ENCODE measurements at regions not wholly inside any gene's neighbourhood (a gene's known extent, or its start where the extent isn't known, plus 50 kb on each side); places are given as distances from the start of the nearest gene placed in this dataset.
"Not testable (repeated sequence)": the region's sequence is repeated elsewhere in the genome, so short reads cannot be mapped to it uniquely, and the experiment has no call there.

GRCh38 chr13:48851707-48852106 lies 124.0 kb upstream of the FNDC3A start:
- DNase-seq = no peak

DNA sequence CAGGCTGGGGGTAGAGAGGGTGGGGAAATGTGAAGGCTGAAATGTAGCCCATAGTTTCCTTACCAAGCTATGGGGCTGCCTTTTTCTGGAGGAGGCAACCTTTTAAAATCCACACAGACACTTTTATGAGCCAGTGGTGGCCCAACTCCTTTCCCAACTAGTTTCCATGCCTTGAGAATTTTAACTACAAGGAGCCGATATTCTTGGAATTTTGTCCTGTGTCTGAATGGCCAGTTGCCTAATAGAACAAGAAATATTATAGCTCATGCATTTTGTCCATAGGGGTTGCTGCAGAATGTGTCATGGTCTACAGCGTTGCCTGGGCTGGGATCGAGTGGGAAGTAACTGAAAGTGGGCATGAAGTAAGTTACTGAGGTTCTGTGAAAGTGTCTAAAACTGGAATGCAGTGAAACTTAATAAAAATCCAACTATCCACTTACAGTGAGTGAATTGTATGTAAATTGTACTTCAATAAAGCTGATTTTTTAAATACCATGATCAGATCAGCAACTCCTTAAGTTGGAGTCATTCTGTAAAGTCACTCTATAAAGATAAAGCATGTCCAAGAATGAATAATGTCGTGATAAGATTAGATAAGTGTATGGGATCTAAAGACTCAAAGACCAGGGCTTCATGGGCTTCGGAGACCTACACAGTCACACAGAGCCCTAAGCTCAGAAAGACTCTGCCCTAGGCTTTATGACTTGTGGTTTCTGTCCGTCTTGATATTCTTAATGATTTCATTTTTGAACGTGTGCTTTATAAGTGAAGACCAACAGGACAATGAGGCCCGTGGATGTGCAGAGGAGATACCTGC lies 122.6 kb upstream of the FNDC3A start:
- DNase-seq = no peak

DNA sequence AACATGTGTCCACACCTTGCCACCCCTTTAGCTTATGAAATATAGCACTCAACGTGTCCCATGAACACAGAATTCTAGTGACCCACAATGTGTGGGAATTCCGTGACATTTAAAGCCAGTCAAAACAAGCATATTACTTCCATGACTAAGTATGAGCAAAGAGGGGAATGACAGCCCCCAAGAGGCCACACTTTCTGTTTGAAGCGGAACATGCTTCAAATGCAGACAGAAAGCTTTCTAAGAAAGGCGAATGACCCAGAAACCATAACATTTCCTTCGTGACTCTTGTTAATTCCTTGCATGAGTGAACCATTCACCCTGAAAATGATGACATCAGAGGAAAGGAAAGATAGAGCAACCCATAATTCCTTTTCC lies 122.0 kb upstream of the FNDC3A start:
- DNase-seq = no peak

DNA sequence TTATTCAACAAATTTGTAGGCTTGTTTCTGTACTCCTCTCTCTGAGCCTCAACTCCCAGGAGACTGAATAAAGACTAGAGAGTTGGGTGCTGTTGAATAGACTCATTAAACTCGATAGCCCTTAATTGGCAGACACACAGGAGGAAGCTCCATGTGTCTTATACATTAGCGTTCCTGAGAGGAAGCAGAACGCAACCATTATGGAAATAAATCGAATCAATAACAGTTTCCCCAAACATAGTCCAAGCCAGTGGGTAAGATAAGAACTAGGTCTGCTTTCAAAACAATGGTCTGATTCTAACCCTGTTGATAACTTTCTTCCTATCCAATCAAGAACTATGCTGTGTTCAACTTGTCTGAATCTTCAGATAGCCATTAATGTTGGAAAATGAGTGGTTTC lies 118.1 kb upstream of the FNDC3A start:
- DNase-seq = no peak

- DNase-seq = no peak
Measured at GRCh38 chr13:48858122-48858902, 117.4 kb upstream of the FNDC3A start.

GRCh38 chr13:48859272-48860105 lies 116.2 kb upstream of the FNDC3A start:
- DNase-seq = no peak

DNA sequence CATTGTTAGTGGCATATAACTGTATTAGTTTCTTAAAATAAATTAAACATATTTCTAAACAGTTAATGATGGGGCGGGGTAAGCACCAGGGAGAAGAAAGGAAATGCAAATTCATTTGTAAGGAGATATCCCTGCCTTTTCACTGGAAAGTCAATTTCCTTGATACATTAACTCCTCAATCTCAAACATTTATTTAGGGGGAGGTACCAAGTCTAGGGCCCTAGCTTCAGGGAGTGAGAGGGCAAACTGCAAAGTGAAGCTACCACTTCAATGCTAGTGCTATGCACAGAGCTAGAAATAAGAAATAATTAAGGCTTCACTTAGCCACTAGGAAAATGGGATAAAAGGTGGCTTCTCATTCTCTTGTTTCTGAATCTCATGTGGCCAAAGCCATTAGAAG lies 115.3 kb upstream of the FNDC3A start:
- no peak for DNase-seq

DNA sequence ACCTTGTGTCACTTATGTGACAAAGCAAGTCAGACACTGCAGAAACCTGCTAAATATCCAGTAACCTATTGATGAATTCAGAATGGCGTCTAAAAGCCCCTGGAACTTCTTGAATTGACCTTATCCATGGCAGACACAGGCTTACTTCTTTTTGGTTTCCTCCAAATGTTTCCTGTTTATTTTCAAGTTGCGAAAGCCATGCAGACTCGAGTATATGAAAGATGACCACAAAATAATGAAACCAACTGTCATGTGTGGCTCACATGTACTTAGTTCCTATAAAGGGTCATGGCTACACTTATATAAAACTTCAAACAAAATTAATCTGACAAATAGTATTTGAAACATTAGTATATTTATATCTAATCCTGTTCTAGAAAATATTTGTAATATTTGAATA lies 113.1 kb upstream of the FNDC3A start:
- DNase-seq = no peak

DNA sequence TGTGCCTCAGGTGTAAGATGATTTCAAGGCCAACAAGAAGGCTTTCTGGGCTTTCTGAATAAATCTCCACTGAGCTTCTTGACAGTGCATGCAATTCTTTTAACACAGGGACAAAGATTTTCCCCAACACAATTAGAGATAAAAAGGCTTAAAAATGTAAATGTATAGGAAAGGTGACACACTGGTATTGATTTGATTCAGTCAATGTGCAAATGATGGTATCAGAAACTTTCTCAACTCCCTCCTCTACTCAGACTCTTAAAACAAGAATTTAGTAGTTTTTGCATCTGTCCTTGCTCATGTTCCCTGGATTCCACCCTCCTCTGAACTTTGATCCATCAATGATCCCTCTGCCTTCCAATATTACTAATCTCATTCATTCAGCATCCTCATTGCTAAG lies 111.6 kb upstream of the FNDC3A start:
- DNase-seq = no peak

DNA sequence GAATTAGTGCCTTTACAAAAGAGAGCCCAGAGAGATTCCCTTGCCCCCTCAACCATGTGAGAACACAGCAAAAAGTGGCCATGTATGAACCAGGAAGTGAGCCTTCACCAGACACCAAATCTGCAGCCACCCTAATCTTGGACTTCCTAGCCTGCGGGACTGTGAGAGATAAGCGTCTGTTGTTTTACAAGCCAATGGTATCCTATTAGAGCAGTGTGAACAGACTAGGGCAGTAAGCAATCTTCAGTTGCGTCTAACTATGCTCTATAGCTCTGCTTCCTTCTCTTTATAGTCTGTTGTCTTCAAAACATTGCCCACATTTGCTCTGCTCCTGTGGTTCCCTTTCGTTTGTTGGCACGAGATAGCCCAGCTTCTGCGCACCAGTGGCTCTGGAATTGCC lies 109.5 kb upstream of the FNDC3A start:
- DNase-seq = no peak

GRCh38 chr13:48873081-48873480 lies 102.6 kb upstream of the FNDC3A start:
- no peak for DNase-seq

- DNase-seq = no peak
Measured at GRCh38 chr13:48873587-48873986, 102.1 kb upstream of the FNDC3A start.

DNA sequence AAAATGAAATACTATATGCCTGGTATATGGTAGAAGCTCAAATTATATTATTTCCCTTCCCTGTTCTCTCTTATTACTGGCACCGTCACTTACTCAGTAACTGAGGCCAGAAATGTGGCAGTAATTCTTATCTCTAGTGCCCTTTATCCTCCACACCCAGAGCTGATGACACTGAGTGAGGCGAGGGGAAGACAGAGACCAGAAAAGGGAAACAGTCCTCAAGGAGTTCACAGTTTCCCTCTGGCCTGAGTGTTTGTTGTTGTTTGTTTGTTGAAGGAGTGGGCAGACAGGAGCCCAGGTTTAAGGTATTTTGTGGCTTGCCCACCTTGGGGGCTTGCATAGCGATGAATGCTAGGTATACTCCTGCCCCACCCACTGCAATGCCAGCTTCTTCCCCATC lies 101.5 kb upstream of the FNDC3A start:
- no peak for DNase-seq

DNA sequence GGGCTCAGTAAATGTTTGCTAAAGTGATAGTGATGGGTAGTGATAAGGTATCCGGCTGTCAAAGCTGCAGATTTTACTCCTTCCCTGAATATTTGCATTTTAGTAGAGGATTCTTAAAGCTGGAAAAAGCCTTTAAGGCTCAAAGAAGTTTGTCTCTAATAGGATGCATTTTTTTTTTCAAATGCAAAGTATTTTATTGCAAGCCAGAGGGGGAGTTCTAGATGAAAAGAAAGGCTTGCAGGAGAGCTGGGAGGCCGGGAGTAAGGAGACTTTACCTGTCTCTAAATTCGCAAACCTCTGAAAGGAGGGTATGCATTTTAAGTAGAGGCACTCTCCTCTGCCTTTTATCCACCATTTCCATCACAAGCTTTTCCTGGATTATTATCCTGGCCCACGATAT lies 100.7 kb upstream of the FNDC3A start:
- DNase-seq = no peak

DNA sequence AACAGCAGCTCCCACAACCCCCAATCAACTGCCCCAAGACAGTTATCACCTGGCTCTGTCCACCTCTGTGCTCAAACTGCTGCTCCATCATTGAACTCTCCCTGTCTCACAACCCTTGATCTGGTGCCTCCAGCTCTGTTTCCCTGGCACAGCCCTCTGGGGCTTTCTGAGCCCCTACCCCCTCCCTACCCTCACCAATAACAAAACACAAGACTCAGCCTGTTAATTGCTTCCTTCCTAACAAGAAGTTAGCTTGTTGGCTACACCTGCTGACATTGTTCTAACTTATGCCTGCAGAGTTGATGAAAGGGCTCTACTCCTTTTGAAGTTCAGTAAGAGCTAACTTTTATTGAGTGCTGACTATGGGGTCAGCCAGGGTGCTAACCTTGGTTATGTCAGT lies 99.4 kb upstream of the FNDC3A start:
- DNase-seq = no peak

DNA sequence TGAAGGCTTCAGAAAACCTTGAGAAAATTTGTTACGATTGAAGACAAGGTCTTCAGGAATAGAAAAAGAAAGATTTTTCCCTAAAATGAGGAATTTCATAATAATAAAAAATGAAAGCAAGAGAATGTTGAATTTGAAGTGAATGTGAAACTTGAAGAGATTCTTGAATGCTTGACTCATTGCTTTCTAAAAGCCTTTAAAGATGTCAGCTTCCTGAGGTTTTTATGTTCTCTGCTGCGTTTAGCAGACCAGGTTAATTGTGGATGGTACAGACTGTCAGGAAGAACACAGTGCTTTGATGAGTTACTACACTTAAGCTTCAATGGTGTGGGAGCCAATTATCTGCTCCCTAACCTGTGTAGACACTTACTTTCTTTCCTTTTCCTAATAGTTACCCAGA lies 96.3 kb upstream of the FNDC3A start:
- DNase-seq = no peak

- DNase-seq = no peak
Measured at GRCh38 chr13:48879854-48880253, 95.9 kb upstream of the FNDC3A start.

DNA sequence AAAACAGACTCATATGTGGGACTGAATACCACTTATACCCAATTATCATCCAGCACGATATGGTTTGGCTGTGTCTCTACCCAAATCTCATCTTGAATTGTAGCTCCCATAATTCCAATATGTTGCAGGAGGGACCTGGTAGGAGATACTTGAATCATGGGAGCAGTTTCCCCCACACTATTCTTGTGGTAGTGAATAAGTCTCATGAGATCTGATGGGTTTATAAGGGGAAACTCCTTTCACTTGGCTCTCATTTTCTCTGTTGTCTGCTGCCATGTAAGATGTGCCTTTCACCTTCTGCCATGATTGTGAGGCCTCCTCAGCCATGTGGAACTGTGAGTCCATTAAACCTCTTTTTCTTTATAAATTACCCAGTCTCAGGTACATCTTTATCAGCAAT lies 91.9 kb upstream of the FNDC3A start:
- not testable (repeated sequence) for DNase-seq

- DNase-seq = no peak
Measured at GRCh38 chr13:48885027-48885395, 90.7 kb upstream of the FNDC3A start.

DNA sequence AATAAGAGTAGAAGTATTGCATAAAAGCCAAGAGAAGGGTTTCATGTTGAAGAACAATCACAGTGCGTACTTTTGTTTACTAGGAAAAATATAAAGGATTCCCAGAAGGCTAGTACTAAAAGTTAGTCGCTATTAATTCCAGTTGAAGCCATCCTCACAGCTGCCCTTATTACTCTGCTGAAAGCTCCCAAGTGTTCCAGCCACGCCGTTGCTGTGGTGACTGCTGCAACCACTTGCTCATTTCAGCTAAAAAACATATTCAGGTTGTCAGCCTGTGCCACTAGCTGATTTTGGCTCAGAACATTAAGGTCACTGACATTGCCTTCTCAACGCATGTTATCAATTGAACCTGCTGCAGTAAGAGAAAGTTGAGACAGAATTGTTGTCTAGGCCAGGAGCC lies 87.1 kb upstream of the FNDC3A start:
- DNase-seq = no peak

- no peak for DNase-seq
Measured at GRCh38 chr13:48890391-48890790, 85.3 kb upstream of the FNDC3A start.

GRCh38 chr13:48891586-48891985 lies 84.1 kb upstream of the FNDC3A start:
- DNase-seq = no peak

DNA sequence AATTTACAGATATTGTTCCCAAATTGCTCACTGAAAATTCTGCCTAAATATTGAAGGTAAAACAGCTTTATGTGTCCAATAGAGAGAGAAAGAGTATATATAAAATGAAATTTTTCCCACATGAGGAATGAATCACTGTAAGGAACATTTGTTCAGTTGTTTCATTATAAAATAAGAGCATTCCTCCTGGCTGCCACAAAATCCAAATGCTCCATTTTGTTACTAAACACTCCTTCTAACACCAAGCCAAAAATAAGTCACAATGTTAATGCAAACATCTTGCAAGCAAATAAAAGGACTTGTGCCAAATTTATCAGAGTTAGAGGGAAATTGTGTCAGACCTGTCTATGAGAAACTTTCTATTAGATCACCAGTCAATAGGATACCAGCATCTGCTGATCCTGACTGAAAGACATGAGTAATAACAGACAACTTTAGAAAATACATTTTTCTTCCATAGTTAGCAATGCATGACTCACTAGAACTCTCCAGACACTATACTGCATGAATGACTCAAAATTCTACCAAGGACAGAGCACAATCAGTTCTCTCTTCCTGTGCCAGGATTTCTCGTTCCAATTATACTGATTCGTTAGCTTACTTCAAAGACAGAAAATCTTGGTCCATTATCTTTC lies 83.5 kb upstream of the FNDC3A start:
- peak in 1 of 2 donors; percentile 58 for DNase-seq

All from hippocampal formation (tissue), 2 donors.